ENCODE measurements at regions not wholly inside any gene's neighbourhood (a gene's known extent, or its start where the extent isn't known, plus 50 kb on each side); places are given as distances from the start of the nearest gene placed in this dataset.

GRCh38 chr4:107255114-107255513, 219.0 kb upstream of the DKK2 start:
- H3K9me3 ChIP-seq = no peaks in the 10 kb centered on the region
- H3K27me3 ChIP-seq = no peaks in the 10 kb centered on the region
- H3K4me1 ChIP-seq = no peaks in the 10 kb centered on the region
- intact Hi-C loops (cut with DNase I; ENCODE audit: low total_unique reads) = no loop called here
- H3K36me3 ChIP-seq = no peaks in the 10 kb centered on the region
- H3K27ac ChIP-seq = no peak overlapping the region
- DNase-seq = no peak
- TF ChIP-seq CTCF (IDR thresholded peaks at IDR 0.05) = no peak
- no peak overlapping the region for H3K4me3 ChIP-seq

GRCh38 chr4:107253579-107254068, 217.5 kb upstream of the DKK2 start:
- H3K4me3 ChIP-seq = no peak overlapping the region
- no peaks in the 10 kb centered on the region for H3K36me3 ChIP-seq
- H3K27ac ChIP-seq = no peak overlapping the region
- no peaks in the 10 kb centered on the region for H3K9me3 ChIP-seq
- H3K4me1 ChIP-seq = no peaks in the 10 kb centered on the region
- no peak for DNase-seq
- no peak for TF ChIP-seq CTCF (IDR thresholded peaks at IDR 0.05)
- intact Hi-C loops (cut with DNase I; ENCODE audit: low total_unique reads) = no loop called here
- H3K27me3 ChIP-seq = no peaks in the 10 kb centered on the region

GRCh38 chr4:107253090-107253489, 217.0 kb upstream of the DKK2 start:
- no peak overlapping the region for H3K4me3 ChIP-seq
- H3K9me3 ChIP-seq = no peaks in the 10 kb centered on the region
- no peaks in the 10 kb centered on the region for H3K4me1 ChIP-seq
- TF ChIP-seq CTCF (IDR thresholded peaks at IDR 0.05) = no peak
- intact Hi-C loops (cut with DNase I; ENCODE audit: low total_unique reads) = no loop called here
- no peaks in the 10 kb centered on the region for H3K27me3 ChIP-seq
- no peaks in the 10 kb centered on the region for H3K36me3 ChIP-seq
- no peak for DNase-seq
- H3K27ac ChIP-seq = no peak overlapping the region

GRCh38 chr4:107252571-107252970, 216.5 kb upstream of the DKK2 start:
- H3K4me1 ChIP-seq = no peaks in the 10 kb centered on the region
- intact Hi-C loops (cut with DNase I; ENCODE audit: low total_unique reads) = no loop called here
- H3K27ac ChIP-seq = no peak overlapping the region
- no peaks in the 10 kb centered on the region for H3K9me3 ChIP-seq
- no peak overlapping the region for H3K4me3 ChIP-seq
- no peak for TF ChIP-seq CTCF (IDR thresholded peaks at IDR 0.05)
- DNase-seq = no peak
- no peaks in the 10 kb centered on the region for H3K27me3 ChIP-seq
- H3K36me3 ChIP-seq = no peaks in the 10 kb centered on the region

GRCh38 chr4:107248571-107248970, 212.5 kb upstream of the DKK2 start:
- Histone ChIP-seq H3K4me3 (no peak overlapping the region), H3K27me3 (no peaks in the 10 kb centered on the region), H3K27ac (no peak overlapping the region), H3K9me3 (no peaks in the 10 kb centered on the region), H3K36me3 (no peaks in the 10 kb centered on the region), H3K4me1 (no peaks in the 10 kb centered on the region)
- intact Hi-C loops (cut with DNase I; ENCODE audit: low total_unique reads) = no loop called here
- no peak for TF ChIP-seq CTCF (IDR thresholded peaks at IDR 0.05)
- no peak for DNase-seq

GRCh38 chr4:107247738-107248137, 211.6 kb upstream of the DKK2 start:
- Histone ChIP-seq H3K27me3 (no peaks in the 10 kb centered on the region), H3K4me3 (no peak overlapping the region), H3K4me1 (no peaks in the 10 kb centered on the region), H3K9me3 (no peaks in the 10 kb centered on the region), H3K27ac (no peak overlapping the region), H3K36me3 (no peaks in the 10 kb centered on the region)
- no peak for DNase-seq
- intact Hi-C loops (cut with DNase I; ENCODE audit: low total_unique reads) = no loop called here
- TF ChIP-seq CTCF (IDR thresholded peaks at IDR 0.05) = no peak
